ENCODE measurements at regions not wholly inside any gene's neighbourhood (a gene's known extent, or its start where the extent isn't known, plus 50 kb on each side); places are given as distances from the start of the nearest gene placed in this dataset.

DNA sequence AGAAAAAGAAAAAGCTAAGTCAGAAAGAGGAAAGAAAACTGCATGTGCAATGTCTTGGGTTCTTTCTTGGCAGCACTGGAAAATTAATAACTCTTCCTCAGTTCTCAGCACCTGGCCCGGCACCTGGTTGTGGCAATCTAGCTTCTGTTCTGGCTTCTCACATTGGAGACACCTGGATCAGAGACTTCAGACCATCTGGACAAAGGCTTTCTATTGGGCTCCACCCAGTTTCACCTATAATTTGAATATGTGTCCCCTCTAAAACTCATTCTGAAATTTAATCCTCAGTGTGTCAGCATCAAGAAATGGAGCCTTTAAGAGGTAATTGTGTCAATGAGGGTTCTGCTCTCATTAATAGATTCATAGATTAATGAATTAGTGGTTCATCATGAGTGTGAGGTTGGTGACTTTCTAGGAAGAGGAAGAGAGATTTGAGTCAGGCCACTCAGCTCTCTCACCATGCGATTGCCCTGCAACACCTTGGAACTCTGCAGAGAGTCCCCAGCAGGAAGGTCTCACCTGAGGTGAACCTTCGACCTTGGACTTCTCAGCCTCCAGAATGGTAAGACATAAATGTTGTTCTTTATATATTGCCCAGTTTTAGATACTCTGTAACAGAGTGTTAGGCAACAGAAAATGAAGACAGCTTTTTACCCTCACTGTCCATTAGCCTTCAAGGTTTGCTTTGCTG is 679.9 kb downstream of the NTRK3 start:
- Histone ChIP-seq H3K4me1 (ENCODE audit: insufficient read depth, low read length) (no peaks in the 10 kb centered on the region), H3K9me3 (ENCODE audit: insufficient read depth, low read depth, low read length) (no peaks in the 10 kb centered on the region), H3K36me3 (ENCODE audit: insufficient read depth, low read length) (no peaks in the 10 kb centered on the region), H3K4me3 (ENCODE audit: low read length) (no peak overlapping the region), H3K9ac (ENCODE audit: low read depth, low read length) (no peak overlapping the region), H3K27ac (ENCODE audit: low read depth, low read length) (no peak overlapping the region), H3K27me3 (ENCODE audit: insufficient read depth, low read length) (no peaks in the 10 kb centered on the region)
- WGBS, result 89% methylated on average over 3 of the region's 3 CpGs

- H3K9me3 ChIP-seq (ENCODE audit: insufficient read depth, low read depth, low read length), result no peaks in the 10 kb centered on the region
- H3K36me3 ChIP-seq (ENCODE audit: insufficient read depth, low read length), result no peaks in the 10 kb centered on the region
- 92% methylated on average over 2 of the region's 3 CpGs for WGBS
- no peak overlapping the region for H3K4me3 ChIP-seq (ENCODE audit: low read length)
- no peak overlapping the region for H3K27ac ChIP-seq (ENCODE audit: low read depth, low read length)
- H3K9ac ChIP-seq (ENCODE audit: low read depth, low read length), result no peak overlapping the region
- H3K4me1 ChIP-seq (ENCODE audit: insufficient read depth, low read length), result no peaks in the 10 kb centered on the region
- no peaks in the 10 kb centered on the region for H3K27me3 ChIP-seq (ENCODE audit: insufficient read depth, low read length)
Measured at GRCh38 chr15:87575896-87576473, 680.6 kb downstream of the NTRK3 start.

GRCh38 chr15:87573534-87573933 is 683.0 kb downstream of the NTRK3 start:
- Histone ChIP-seq H3K4me1 (ENCODE audit: insufficient read depth, low read length) (no peaks in the 10 kb centered on the region), H3K27ac (ENCODE audit: low read depth, low read length) (no peak overlapping the region), H3K27me3 (ENCODE audit: insufficient read depth, low read length) (no peaks in the 10 kb centered on the region), H3K36me3 (ENCODE audit: insufficient read depth, low read length) (no peaks in the 10 kb centered on the region), H3K4me3 (ENCODE audit: low read length) (no peak overlapping the region), H3K9me3 (ENCODE audit: insufficient read depth, low read depth, low read length) (no peaks in the 10 kb centered on the region), H3K9ac (ENCODE audit: low read depth, low read length) (no peak overlapping the region)
- WGBS, result 94% methylated on average over 1 of the region's 1 CpG

- Histone ChIP-seq H3K27me3 (ENCODE audit: insufficient read depth, low read length) (no peaks in the 10 kb centered on the region), H3K4me1 (ENCODE audit: insufficient read depth, low read length) (no peaks in the 10 kb centered on the region), H3K9me3 (ENCODE audit: insufficient read depth, low read depth, low read length) (no peaks in the 10 kb centered on the region), H3K9ac (ENCODE audit: low read depth, low read length) (no peak overlapping the region), H3K27ac (ENCODE audit: low read depth, low read length) (no peak overlapping the region), H3K36me3 (ENCODE audit: insufficient read depth, low read length) (no peaks in the 10 kb centered on the region), H3K4me3 (ENCODE audit: low read length) (no peak overlapping the region)
- WGBS, result 92% methylated on average over 6 of the region's 6 CpGs
Measured at GRCh38 chr15:87573039-87573438, 683.5 kb downstream of the NTRK3 start.

DNA sequence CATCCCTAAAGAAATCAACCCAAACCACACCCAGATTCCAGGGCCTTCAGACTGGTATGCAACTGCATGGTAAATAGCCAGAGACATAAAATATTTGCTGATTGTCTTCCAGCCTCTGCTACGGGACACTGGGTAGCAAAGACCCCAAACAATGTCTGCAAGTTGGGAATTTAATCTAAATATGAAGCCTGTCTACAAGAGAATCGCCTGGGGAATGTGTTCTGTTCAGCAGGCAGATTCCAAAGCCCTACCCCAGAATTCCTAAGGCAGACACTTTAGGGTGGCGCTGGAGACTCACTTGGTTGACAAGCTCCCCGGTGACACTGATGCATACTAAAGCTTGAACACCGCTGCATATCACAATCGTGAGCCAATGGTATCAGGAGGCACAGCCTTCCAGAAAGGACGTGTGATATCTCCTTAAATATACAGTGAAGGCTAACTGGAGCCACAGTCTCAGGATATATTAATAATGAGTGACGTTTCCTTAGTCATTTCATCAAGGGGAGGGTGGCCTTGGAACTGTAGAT is 684.1 kb downstream of the NTRK3 start:
- 88% methylated on average over 8 of the region's 8 CpGs for WGBS
- no peak overlapping the region for H3K4me3 ChIP-seq (ENCODE audit: low read length)

DNA sequence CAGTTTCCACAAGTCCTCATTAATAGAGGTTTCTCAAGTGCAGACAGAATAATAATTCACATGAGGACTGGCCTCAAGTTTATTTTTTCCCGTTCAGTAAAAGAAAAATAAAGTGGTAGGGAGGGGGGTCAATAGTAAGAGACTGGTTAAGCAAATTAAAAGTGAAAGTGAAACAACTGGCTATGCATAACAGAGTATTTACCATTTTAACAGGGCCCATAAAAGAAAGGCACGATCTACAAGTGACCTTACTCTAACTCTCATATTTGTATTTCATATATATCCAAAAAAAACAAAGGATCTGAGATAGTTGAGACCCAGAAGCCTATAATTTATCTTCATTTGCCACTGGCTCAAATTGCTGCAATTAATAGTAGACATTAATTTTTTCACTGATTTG is 686.3 kb downstream of the NTRK3 start:
- no peaks in the 10 kb centered on the region for H3K4me1 ChIP-seq (ENCODE audit: insufficient read depth, low read length)
- no peak overlapping the region for H3K27ac ChIP-seq (ENCODE audit: low read depth, low read length)
- H3K36me3 ChIP-seq (ENCODE audit: insufficient read depth, low read length), result no peaks in the 10 kb centered on the region
- no peak overlapping the region for H3K4me3 ChIP-seq (ENCODE audit: low read length)
- H3K9me3 ChIP-seq (ENCODE audit: insufficient read depth, low read depth, low read length), result no peaks in the 10 kb centered on the region
- 94% methylated on average over 2 of the region's 2 CpGs for WGBS
- H3K27me3 ChIP-seq (ENCODE audit: insufficient read depth, low read length), result no peaks in the 10 kb centered on the region
- no peak overlapping the region for H3K9ac ChIP-seq (ENCODE audit: low read depth, low read length)

More for the DNA sequence above, 684.1 kb downstream of the NTRK3 start:
- Histone ChIP-seq H3K9me3 (ENCODE audit: insufficient read depth, low read depth, low read length) (no peaks in the 10 kb centered on the region), H3K9ac (ENCODE audit: low read depth, low read length) (no peak overlapping the region), H3K4me1 (ENCODE audit: insufficient read depth, low read length) (no peaks in the 10 kb centered on the region), H3K36me3 (ENCODE audit: insufficient read depth, low read length) (no peaks in the 10 kb centered on the region), H3K27me3 (ENCODE audit: insufficient read depth, low read length) (no peaks in the 10 kb centered on the region), H3K27ac (ENCODE audit: low read depth, low read length) (no peak overlapping the region)

GRCh38 chr15:87569581-87569980 is 687.0 kb downstream of the NTRK3 start:
- no peaks in the 10 kb centered on the region for H3K4me1 ChIP-seq (ENCODE audit: insufficient read depth, low read length)
- WGBS, result 96% methylated on average over 2 of the region's 3 CpGs
- no peak overlapping the region for H3K4me3 ChIP-seq (ENCODE audit: low read length)
- no peak overlapping the region for H3K9ac ChIP-seq (ENCODE audit: low read depth, low read length)
- no peaks in the 10 kb centered on the region for H3K36me3 ChIP-seq (ENCODE audit: insufficient read depth, low read length)
- H3K27me3 ChIP-seq (ENCODE audit: insufficient read depth, low read length), result no peaks in the 10 kb centered on the region
- no peak overlapping the region for H3K27ac ChIP-seq (ENCODE audit: low read depth, low read length)
- H3K9me3 ChIP-seq (ENCODE audit: insufficient read depth, low read depth, low read length), result no peaks in the 10 kb centered on the region

DNA sequence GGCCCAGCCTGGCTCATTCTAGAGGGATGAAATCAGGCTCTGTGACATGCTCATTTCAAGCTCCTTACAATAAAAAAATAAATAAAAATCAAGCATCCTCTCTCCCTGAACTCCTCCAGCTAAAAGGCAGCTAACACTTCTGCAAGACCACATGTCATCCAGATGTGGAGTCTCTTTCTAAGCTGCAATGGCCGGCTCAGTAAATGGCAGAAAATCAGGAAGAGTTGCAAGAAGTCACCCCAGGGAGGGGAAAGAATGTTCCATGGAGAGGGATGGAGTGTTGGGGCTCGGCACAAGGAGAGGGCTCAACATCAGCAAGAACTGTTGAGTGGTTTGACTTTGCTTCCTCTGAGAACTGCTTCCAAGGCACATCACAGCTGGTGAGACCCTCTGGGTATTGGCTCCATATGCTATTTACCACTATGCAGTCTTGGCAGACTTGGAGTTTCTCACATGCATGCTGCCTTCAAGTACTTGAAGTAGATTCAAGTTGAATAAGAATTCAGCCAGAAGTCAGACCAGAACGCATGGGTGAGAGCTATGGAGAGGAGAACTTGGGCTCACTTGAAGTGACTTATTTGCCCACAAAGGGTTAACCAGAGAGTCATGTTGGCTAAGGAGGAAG is 689.0 kb downstream of the NTRK3 start:
- H3K4me3 ChIP-seq (ENCODE audit: low read length), result no peak overlapping the region
- no peak overlapping the region for H3K27ac ChIP-seq (ENCODE audit: low read depth, low read length)
- no peaks in the 10 kb centered on the region for H3K9me3 ChIP-seq (ENCODE audit: insufficient read depth, low read depth, low read length)
- H3K27me3 ChIP-seq (ENCODE audit: insufficient read depth, low read length), result no peaks in the 10 kb centered on the region
- H3K36me3 ChIP-seq (ENCODE audit: insufficient read depth, low read length), result no peaks in the 10 kb centered on the region
- WGBS, result 91% methylated on average over 3 of the region's 3 CpGs
- H3K4me1 ChIP-seq (ENCODE audit: insufficient read depth, low read length), result no peaks in the 10 kb centered on the region
- no peak overlapping the region for H3K9ac ChIP-seq (ENCODE audit: low read depth, low read length)

DNA sequence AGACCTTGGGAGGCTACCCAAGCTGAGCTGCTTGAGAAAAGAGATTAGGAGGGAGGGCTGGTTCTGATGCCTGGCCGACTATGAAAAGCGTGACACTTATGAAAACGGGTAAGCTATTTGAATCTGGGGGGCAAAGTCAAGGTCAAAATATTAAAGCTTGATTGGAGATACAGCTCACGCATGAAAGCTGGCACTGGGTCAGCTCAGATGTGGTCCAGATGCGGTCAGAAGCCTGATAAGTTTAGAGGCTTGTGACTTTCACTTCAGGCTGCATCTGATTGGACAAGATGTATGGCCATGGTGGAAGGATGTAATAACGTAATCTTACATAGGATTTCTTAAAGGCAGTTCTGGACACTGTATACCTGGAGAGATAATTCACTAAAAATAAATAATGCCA is 690.3 kb downstream of the NTRK3 start:
- Histone ChIP-seq H3K9ac (ENCODE audit: low read depth, low read length) (no peak overlapping the region), H3K4me3 (ENCODE audit: low read length) (no peak overlapping the region), H3K27ac (ENCODE audit: low read depth, low read length) (no peak overlapping the region), H3K27me3 (ENCODE audit: insufficient read depth, low read length) (no peaks in the 10 kb centered on the region), H3K9me3 (ENCODE audit: insufficient read depth, low read depth, low read length) (no peaks in the 10 kb centered on the region), H3K4me1 (ENCODE audit: insufficient read depth, low read length) (no peaks in the 10 kb centered on the region), H3K36me3 (ENCODE audit: insufficient read depth, low read length) (no peaks in the 10 kb centered on the region)
- 84% methylated on average over 6 of the region's 6 CpGs for WGBS

DNA sequence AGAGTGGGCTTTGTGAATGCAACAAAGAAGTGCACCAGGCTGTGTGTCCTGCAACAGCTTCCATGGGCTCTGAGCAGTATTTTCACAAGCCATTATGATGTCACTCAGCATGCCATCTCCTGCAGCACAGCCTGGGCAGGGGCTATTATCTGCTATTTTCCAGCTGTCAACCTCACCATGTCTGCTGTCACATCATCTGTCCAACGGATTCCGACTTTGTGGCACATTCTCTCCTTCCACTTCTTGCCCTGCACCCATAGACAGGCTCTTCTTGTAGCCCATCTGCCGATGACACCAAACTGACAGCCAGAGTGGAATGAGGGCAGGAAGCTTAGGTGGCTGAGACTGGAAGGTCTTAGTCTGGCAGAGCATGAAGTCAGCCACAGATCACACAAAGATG is 691.9 kb downstream of the NTRK3 start:
- no peak overlapping the region for H3K9ac ChIP-seq (ENCODE audit: low read depth, low read length)
- no peak overlapping the region for H3K27ac ChIP-seq (ENCODE audit: low read depth, low read length)
- H3K4me1 ChIP-seq (ENCODE audit: insufficient read depth, low read length), result no peaks in the 10 kb centered on the region
- H3K27me3 ChIP-seq (ENCODE audit: insufficient read depth, low read length), result no peaks in the 10 kb centered on the region
- no peak overlapping the region for H3K4me3 ChIP-seq (ENCODE audit: low read length)
- WGBS, result 91% methylated on average over 3 of the region's 3 CpGs
- no peaks in the 10 kb centered on the region for H3K9me3 ChIP-seq (ENCODE audit: insufficient read depth, low read depth, low read length)
- no peaks in the 10 kb centered on the region for H3K36me3 ChIP-seq (ENCODE audit: insufficient read depth, low read length)

DNA sequence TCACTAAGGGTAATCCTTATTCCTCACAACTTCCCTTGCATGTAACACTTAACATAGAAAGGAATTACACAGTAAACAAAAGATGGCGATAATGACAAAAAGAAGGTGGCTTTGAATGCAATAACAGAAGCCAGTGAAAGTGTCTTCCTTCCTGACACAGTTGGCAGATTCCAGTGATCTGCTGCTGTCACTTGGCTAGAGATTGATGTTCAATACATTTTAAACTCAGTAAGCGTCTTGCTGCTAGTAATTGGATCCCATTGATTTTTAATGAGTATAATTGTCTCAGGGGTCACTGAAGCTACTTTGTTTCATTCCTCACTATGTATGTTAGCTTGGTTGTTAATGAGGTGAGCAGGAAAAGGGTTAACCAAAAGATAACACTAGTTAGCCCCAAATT is 692.7 kb downstream of the NTRK3 start:
- H3K27me3 ChIP-seq (ENCODE audit: insufficient read depth, low read length), result no peaks in the 10 kb centered on the region
- no peak overlapping the region for H3K4me3 ChIP-seq (ENCODE audit: low read length)
- WGBS, result 86% methylated on average over 2 of the region's 2 CpGs
- no peaks in the 10 kb centered on the region for H3K4me1 ChIP-seq (ENCODE audit: insufficient read depth, low read length)
- no peak overlapping the region for H3K9ac ChIP-seq (ENCODE audit: low read depth, low read length)
- H3K9me3 ChIP-seq (ENCODE audit: insufficient read depth, low read depth, low read length), result no peaks in the 10 kb centered on the region
- H3K27ac ChIP-seq (ENCODE audit: low read depth, low read length), result no peak overlapping the region
- H3K36me3 ChIP-seq (ENCODE audit: insufficient read depth, low read length), result no peaks in the 10 kb centered on the region

Measured in HUES64 (cell line).